IMR-90 (cell line): ENCODE measurements at regions not wholly inside any gene's neighbourhood (a gene's known extent, or its start where the extent isn't known, plus 50 kb on each side); places are given as distances from the start of the nearest gene placed in this dataset.
"Not testable (repeated sequence)": the region's sequence is repeated elsewhere in the genome, so short reads cannot be mapped to it uniquely, and the experiment has no call there.

Experiments
- ATAC-seq: fragments of 200-7000 bp; cut with Tn5 transposase; 2 replicates; pipeline ENCODE4 v1.9.1; 2020; ENCODE audit warnings: low read depth, mild to moderate bottlenecking, moderate library complexity
- BruUV-seq: library from RNA; stranded (reverse); fragments of 400-500 nt; replicated peaks from 2 replicates; lab custom pipeline; 2021; lab: Mats Ljungman, UMichigan
- CTCF ChIA-PET: fragments of 300-600 bp; formaldehyde crosslinking; extraction: SDS; loops from one replicate; lab custom pipeline; 2021; ENCODE audit warnings: antibody characterized with exemption; lab: Yijun Ruan, JAX
- POLR2A ChIA-PET: fragments of 300-600 bp; sonication (Branson Sonifier 250); formaldehyde crosslinking; loops from one replicate; lab custom pipeline; 2022; ENCODE audit warnings: antibody characterized with exemption; ENCODE audit not compliant: unreplicated experiment; lab: Charles Lee
- DNase-seq: peaks from one replicate; pipeline ENCODE4 v3.0.0; 2013
- H2AFZ ChIP-seq: replicated peaks from 2 replicates; pipeline ENCODE3; 2013; ENCODE audit warnings: low read length, mild to moderate bottlenecking; ENCODE audit not compliant: poor library complexity
- H2AK5ac ChIP-seq: 2 replicates; pipeline ENCODE4 v1.6.1; 2013; ENCODE audit warnings: low read depth, low read length, inconsistent platforms
- H2AK9ac ChIP-seq: replicated peaks from 2 replicates; pipeline ENCODE3; 2013; ENCODE audit warnings: mild to moderate bottlenecking, low read depth, low read length, moderate library complexity; ENCODE audit not compliant: poor library complexity
- H2BK120ac ChIP-seq: 2 replicates; pipeline ENCODE4 v1.6.1; 2013; ENCODE audit warnings: low read depth, low read length, inconsistent platforms
- H2BK15ac ChIP-seq: 3 replicates; pipeline ENCODE4 v1.6.1; 2013; ENCODE audit warnings: low read depth, low read length, inconsistent platforms
- H2BK20ac ChIP-seq: 2 replicates; pipeline ENCODE4 v1.6.1; 2013; ENCODE audit warnings: low read depth, mild to moderate bottlenecking, inconsistent platforms, low read length, moderate library complexity
- H2BK5ac ChIP-seq: 2 replicates; pipeline ENCODE4 v1.6.1; 2013; ENCODE audit warnings: mild to moderate bottlenecking, low read depth, low read length, inconsistent platforms; ENCODE audit not compliant: poor library complexity, severe bottlenecking
- H3K14ac ChIP-seq: replicated peaks from 2 replicates; pipeline ENCODE4 v1.6.1; 2013; ENCODE audit warnings: low read depth, low read length, inconsistent platforms
- H3K18ac ChIP-seq: 2 replicates; pipeline ENCODE4 v1.6.1; 2013; ENCODE audit warnings: low read depth, low read length, control low read depth
- H3K23ac ChIP-seq: 2 replicates; pipeline ENCODE4 v1.6.1; 2013; ENCODE audit warnings: low read depth, low read length, inconsistent platforms
- H3K27ac ChIP-seq: 2 replicates; pipeline ENCODE4 v1.5.1; 2013; ENCODE audit warnings: mild to moderate bottlenecking, control low read depth, low read length; ENCODE audit not compliant: insufficient read depth
- H3K27me3 ChIP-seq: 2 replicates; pipeline ENCODE4 v1.6.1; 2013; ENCODE audit warnings: low read length; ENCODE audit not compliant: control insufficient read depth, insufficient read depth
- H3K36me3 ChIP-seq: 2 replicates; pipeline ENCODE4 v1.6.1; 2013; ENCODE audit warnings: low read length, mixed read lengths; ENCODE audit not compliant: control insufficient read depth, insufficient read depth
- H3K4ac ChIP-seq: 2 replicates; pipeline ENCODE4 v1.6.1; 2013; ENCODE audit warnings: low read depth, low read length, inconsistent platforms
- H3K4me1 ChIP-seq: 2 replicates; pipeline ENCODE4 v1.6.1; 2013; ENCODE audit warnings: low read length, mixed read lengths; ENCODE audit not compliant: control insufficient read depth, insufficient read depth
- H3K4me2 ChIP-seq: 2 replicates; pipeline ENCODE4 v1.6.1; 2013; ENCODE audit warnings: low read depth, mild to moderate bottlenecking, control low read depth, low read length, moderate library complexity
- H3K4me3 ChIP-seq: 2 replicates; pipeline ENCODE4 v1.5.1; 2013; ENCODE audit warnings: low read depth, mild to moderate bottlenecking, control low read depth, low read length, moderate library complexity; ENCODE audit not compliant: insufficient read depth
- H3K56ac ChIP-seq: 2 replicates; pipeline ENCODE4 v1.6.1; 2013; ENCODE audit warnings: low read length, inconsistent platforms; ENCODE audit not compliant: insufficient read depth; ENCODE audit errors: extremely low read depth
- H3K79me1 ChIP-seq, 2 experiments: 2 replicates each; pipeline ENCODE4 v1.6.1; 2013; ENCODE audit warnings: low read length in 2 of 2, inconsistent platforms in 1 of 2, low read depth in 1 of 2
- H3K9ac ChIP-seq: 2 replicates; pipeline ENCODE4 v1.6.1; 2013; ENCODE audit warnings: low read depth, low read length, control low read depth
- H3K9me1 ChIP-seq: 2 replicates; pipeline ENCODE4 v1.6.1; 2013; ENCODE audit warnings: low read length, inconsistent platforms; ENCODE audit not compliant: insufficient read depth
- H3K9me3 ChIP-seq: 2 replicates; pipeline ENCODE4 v1.6.1; 2013; ENCODE audit warnings: low read length; ENCODE audit not compliant: control insufficient read depth, insufficient read depth
- H4K20me1 ChIP-seq: 2 replicates; pipeline ENCODE4 v1.6.1; 2013; ENCODE audit warnings: low read length, inconsistent platforms; ENCODE audit not compliant: insufficient read depth
- H4K5ac ChIP-seq: 2 replicates; pipeline ENCODE4 v1.6.1; 2013; ENCODE audit warnings: mild to moderate bottlenecking, low read depth, low read length, control low read depth
- H4K8ac ChIP-seq, 2 experiments: 2 replicates each; pipeline ENCODE4 v1.6.1; 2013; ENCODE audit warnings: low read depth in 2 of 2, low read length in 2 of 2, control low read depth in 1 of 2, inconsistent platforms in 1 of 2
- H4K91ac ChIP-seq: 2 replicates; pipeline ENCODE4 v1.6.1; 2013; ENCODE audit warnings: low read depth, low read length, inconsistent platforms; ENCODE audit not compliant: insufficient read depth
- BHLHE40 ChIP-seq: fragments of 150-350 bp; IDR thresholded peaks from 2 replicates; pipeline ENCODE4 v1.6.1; 2016; ENCODE audit warnings: mild to moderate bottlenecking, low read depth, low read length
- CHD1 ChIP-seq: IDR thresholded peaks from 2 replicates; pipeline ENCODE4 v1.6.1; 2012; ENCODE audit warnings: low read depth, low read length, improper control_type of control experiment
- POLR2A ChIP-seq: IDR thresholded peaks from 2 replicates; pipeline ENCODE4 v1.6.1; 2012; ENCODE audit warnings: mild to moderate bottlenecking, low read depth, low read length
- RAD21 ChIP-seq: IDR thresholded peaks from 2 replicates; pipeline ENCODE4 v1.6.1; 2012; ENCODE audit warnings: low read length, improper control_type of control experiment
- SMC3 ChIP-seq: fragments of 150-350 bp; IDR thresholded peaks from 2 replicates; pipeline ENCODE4 v1.6.1; 2016; ENCODE audit warnings: low read depth, mild to moderate bottlenecking, antibody characterized with exemption, low read length, moderate library complexity
- WGBS, 2 experiments: methylation state at CpG; one replicate each; pipeline versions ENCODE4 v1.1.5 to v1.1.7; 2013; ENCODE audit warnings: missing lambda C conversion rate in 2 of 2; ENCODE audit not compliant: insufficient read length in 1 of 2; ENCODE audit errors: extremely low coverage in 2 of 2; 5-methylcytosine and 5-hydroxymethylcytosine counted together
- dilution Hi-C: fragments of 300-500 bp; cut with HindIII; formaldehyde crosslinking; loops from one replicate; pipeline ENCODE4 v1.14.3; 2018; ENCODE audit warnings: low sequenced_read_pairs; ENCODE audit not compliant: unreplicated experiment
- in situ Hi-C: fragments of 300-500 bp; cut with MboI; formaldehyde crosslinking; loops from 3 replicates; pipeline ENCODE4 v1.14.3; 2019; ENCODE audit warnings: low sequenced_read_pairs, inconsistent platforms, mixed read lengths
- intact Hi-C: fragments of 100-400 bp; cut with micrococcal nuclease; formaldehyde crosslinking; loops from 2 replicates; pipeline ENCODE4 v1.10.0; 2022
- TF ChIP-seq, protein P1 (sequence below): fragments of 150-350 bp; IDR thresholded peaks from 2 replicates; pipeline ENCODE4 v1.6.1; 2016; ENCODE audit warnings: low read depth, mild to moderate bottlenecking, low read length, moderate library complexity, borderline replicate concordance

DNA sequence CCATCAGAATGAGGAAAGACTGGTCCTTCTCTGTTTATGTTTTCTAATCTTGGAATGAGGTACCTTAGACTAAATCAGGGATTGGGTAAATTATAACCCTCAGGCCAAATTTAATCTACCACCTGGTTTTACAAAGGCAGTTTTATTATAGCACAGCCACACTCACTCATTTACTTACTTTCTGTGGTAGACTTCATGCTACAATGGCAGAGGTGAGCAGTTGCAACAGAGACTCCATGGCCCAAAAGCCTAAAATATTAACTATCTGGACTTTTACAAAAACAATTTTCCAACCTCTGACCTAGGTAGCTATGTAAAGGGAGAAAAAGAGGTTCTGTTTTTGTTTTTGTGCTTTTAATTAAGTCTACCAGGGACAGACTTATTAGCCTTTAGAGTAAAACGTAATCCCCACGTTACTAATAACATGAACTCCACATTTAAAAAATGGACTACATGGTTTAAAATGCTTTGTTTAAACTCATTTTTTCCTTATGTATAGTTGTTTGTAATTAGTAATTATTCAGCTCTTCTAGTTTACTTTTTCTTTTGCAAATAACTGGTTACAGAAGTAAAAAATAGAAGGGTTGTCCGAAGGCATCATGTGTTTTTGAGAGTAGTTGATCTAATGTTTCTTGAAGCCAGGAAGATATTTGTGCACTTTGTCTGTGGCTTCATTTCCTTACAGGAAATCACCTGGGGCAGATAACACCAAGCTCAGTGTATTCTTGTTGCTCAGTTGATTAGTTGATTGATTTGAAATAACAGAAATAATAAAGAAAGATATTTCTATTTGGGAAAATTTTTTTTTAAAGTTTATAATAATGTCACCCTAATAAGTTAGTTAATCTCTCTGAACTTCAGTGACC, 57.6 kb upstream of the ATP2B1 start:
- Histone ChIP-seq H4K20me1 (no peaks in the 10 kb centered on the region), H3K27ac (no peak overlapping the region), H2BK20ac (no peak overlapping the region), H3K27me3 (no peaks in the 10 kb centered on the region), H3K4me3 (no peak overlapping the region), H3K56ac (no peak overlapping the region), H2BK15ac (no peak overlapping the region), H3K79me1 (no peaks in the 10 kb centered on the region; a peak in 1 of 4 replicates), H3K9me1 (peaks cover 6% of the 10 kb centered on the region; the same call in 1 of the 2 replicates), H3K9me3 (no peaks in the 10 kb centered on the region), H3K4ac (no peak overlapping the region), H4K8ac (no peak overlapping the region), H2BK5ac (no peak overlapping the region), H3K23ac (no peak overlapping the region), H2BK120ac (no peak overlapping the region), H2AK9ac (no peak overlapping the region), H4K5ac (no peak overlapping the region), H3K9ac (no peak overlapping the region), H3K18ac (no peak overlapping the region), H4K91ac (no peak overlapping the region), H2AK5ac (no peak overlapping the region), H3K4me2 (no peak overlapping the region), H3K4me1 (peaks cover 10% of the 10 kb centered on the region), H3K36me3 (no peaks in the 10 kb centered on the region), H2AFZ (no peak overlapping the region), H3K14ac (no peak overlapping the region)
- no TSS peak for BruUV-seq
- no CpG with 5 or more reads among the region's 3 CpGs for whole genome bisulfite sequencing, 2 experiments
- TF ChIP-seq POLR2A: no peak
- no peak for TF ChIP-seq CHD1
- TF ChIP-seq BHLHE40: no peak
- no peak for TF ChIP-seq RAD21
- TF ChIP-seq, protein P1, sequence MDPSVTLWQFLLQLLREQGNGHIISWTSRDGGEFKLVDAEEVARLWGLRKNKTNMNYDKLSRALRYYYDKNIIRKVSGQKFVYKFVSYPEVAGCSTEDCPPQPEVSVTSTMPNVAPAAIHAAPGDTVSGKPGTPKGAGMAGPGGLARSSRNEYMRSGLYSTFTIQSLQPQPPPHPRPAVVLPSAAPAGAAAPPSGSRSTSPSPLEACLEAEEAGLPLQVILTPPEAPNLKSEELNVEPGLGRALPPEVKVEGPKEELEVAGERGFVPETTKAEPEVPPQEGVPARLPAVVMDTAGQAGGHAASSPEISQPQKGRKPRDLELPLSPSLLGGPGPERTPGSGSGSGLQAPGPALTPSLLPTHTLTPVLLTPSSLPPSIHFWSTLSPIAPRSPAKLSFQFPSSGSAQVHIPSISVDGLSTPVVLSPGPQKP: no peak
- TF ChIP-seq SMC3: no peak
- in situ Hi-C loops (no loop called here), intact Hi-C loops (no loop called here), dilution Hi-C loops (no loop called here)
- ChIA-PET POLR2A (interaction anchor here (0.6 kb wide), 1 partner anchor 17 kb away, joined by 3 read pairs; no protein-coding TSS in a partner anchor), CTCF (no interaction called here)
- DNase-seq: no peak
- ATAC-seq: no peak

DNA sequence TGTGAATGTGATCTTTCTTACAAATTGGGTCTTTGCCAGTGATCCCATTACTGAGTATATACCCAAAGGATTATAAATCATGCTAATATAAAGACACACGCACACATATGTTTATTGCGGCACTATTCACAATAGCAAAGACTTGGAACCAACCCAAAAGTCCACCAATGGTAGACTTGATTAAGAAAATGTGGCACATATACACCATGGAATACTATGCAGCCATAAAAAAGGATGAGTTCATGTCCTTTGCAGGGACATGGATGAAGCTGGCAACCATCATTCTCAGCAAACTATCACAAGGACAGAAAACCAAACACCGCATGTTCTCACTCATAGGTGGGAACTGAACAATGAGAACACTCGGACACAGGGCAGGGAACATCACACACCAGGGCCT, 55.5 kb upstream of the ATP2B1 start:
- BruUV-seq, H3K18ac ChIP-seq, H2BK20ac ChIP-seq, ATAC-seq, H2AK9ac ChIP-seq, H3K9me1 ChIP-seq, H3K27me3 ChIP-seq, DNase-seq, dilution Hi-C loops, H3K14ac ChIP-seq, intact Hi-C loops, H3K9me3 ChIP-seq, H2AFZ ChIP-seq, H3K9ac ChIP-seq, H2AK5ac ChIP-seq, H4K91ac ChIP-seq, H3K23ac ChIP-seq, H2BK15ac ChIP-seq, H3K36me3 ChIP-seq, H3K56ac ChIP-seq, H2BK120ac ChIP-seq, H4K20me1 ChIP-seq, H3K4me3 ChIP-seq, in situ Hi-C loops, H2BK5ac ChIP-seq, H3K4me1 ChIP-seq, POLR2A ChIA-PET, H3K27ac ChIP-seq, H3K4ac ChIP-seq, H4K5ac ChIP-seq, H3K4me2 ChIP-seq, H3K79me1 ChIP-seq, H4K8ac ChIP-seq: not testable (repeated sequence)
- no CpG with 5 or more reads among the region's 4 CpGs for WGBS, 2 experiments
- CTCF ChIA-PET: interaction anchor here (0.6 kb wide), 1 partner anchor 28 kb away, joined by 3 read pairs; no protein-coding TSS in a partner anchor
